ENCODE measurements at regions not wholly inside any gene's neighbourhood (a gene's known extent, or its start where the extent isn't known, plus 50 kb on each side); places are given as distances from the start of the nearest gene placed in this dataset.

DNA sequence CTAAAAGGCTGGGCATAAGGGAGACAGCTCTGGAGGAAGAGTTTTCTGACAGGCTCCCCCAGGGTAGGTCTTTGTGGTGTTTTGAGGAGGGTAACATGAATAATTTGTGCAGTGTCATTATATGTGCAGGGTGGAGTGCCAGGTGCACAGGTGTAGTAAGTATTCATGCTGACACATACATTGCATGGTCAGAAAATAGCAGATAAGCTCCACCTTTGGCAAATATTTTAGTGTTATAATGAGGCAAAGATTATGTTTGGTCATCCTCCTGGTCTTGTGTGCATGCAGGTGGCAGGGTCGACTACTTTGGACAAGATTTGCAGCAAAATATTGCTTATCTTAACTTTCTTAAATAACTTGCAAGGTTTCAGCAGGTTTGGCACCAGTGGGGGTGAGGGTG is 910.4 kb upstream of the PCDH10 start:
- no peaks in the 10 kb centered on the region for H3K27me3 ChIP-seq
- no peaks in the 10 kb centered on the region for H3K4me1 ChIP-seq (ENCODE audit: insufficient read depth)
- no peaks in the 10 kb centered on the region for H3K9me3 ChIP-seq (ENCODE audit: low read depth)
- no peak for DNase-seq (ENCODE audit: low spot score)
- no peak overlapping the region for H3K4me2 ChIP-seq
- no peaks in the 10 kb centered on the region for H3K36me3 ChIP-seq (replicated peaks; ENCODE audit: insufficient read depth, low read depth)
- no peaks in the 10 kb centered on the region for H4K20me1 ChIP-seq (ENCODE audit: insufficient read depth, poor library complexity, severe bottlenecking)
- H3K27ac ChIP-seq, result no peak overlapping the region
- no peak overlapping the region for H3K4me3 ChIP-seq
- no peak for TF ChIP-seq CTCF (IDR thresholded peaks at IDR 0.05; ENCODE audit: poor library complexity)
- no peak for TF ChIP-seq EZH2 (IDR thresholded peaks at IDR 0.05; ENCODE audit: borderline replicate concordance)
- no peak for TF ChIP-seq EZH2phosphoT487 (IDR thresholded peaks at IDR 0.05; ENCODE audit: low read depth, severe bottlenecking, unreplicated experiment)
- H3K79me2 ChIP-seq, result no peaks in the 10 kb centered on the region
- WGBS (ENCODE audit: low lambda C conversion rate, missing lambda C conversion rate), result 67% methylated on average over 1 of the region's 1 CpG
- H2AFZ ChIP-seq, result no peak overlapping the region
- no peaks in the 10 kb centered on the region for H3K9me2 ChIP-seq (replicated peaks; ENCODE audit: insufficient read depth)

- Histone ChIP-seq H3K27me3 (no peaks in the 10 kb centered on the region), H3K4me2 (no peak overlapping the region), H3K9me3 (ENCODE audit: low read depth) (no peaks in the 10 kb centered on the region), H2AFZ (no peak overlapping the region), H4K20me1 (ENCODE audit: insufficient read depth, poor library complexity, severe bottlenecking) (no peaks in the 10 kb centered on the region), H3K36me3 (replicated peaks; ENCODE audit: insufficient read depth, low read depth) (no peaks in the 10 kb centered on the region), H3K9me2 (replicated peaks; ENCODE audit: insufficient read depth) (no peaks in the 10 kb centered on the region), H3K79me2 (no peaks in the 10 kb centered on the region), H3K27ac (no peak overlapping the region), H3K4me1 (ENCODE audit: insufficient read depth) (no peaks in the 10 kb centered on the region), H3K4me3 (no peak overlapping the region)
- TF ChIP-seq EZH2phosphoT487 (IDR thresholded peaks at IDR 0.05; ENCODE audit: low read depth, severe bottlenecking, unreplicated experiment), result no peak
- no peak for TF ChIP-seq EZH2 (IDR thresholded peaks at IDR 0.05; ENCODE audit: borderline replicate concordance)
- no peak for TF ChIP-seq CTCF (IDR thresholded peaks at IDR 0.05; ENCODE audit: poor library complexity)
- 90% methylated on average over 4 of the region's 4 CpGs for WGBS (ENCODE audit: low lambda C conversion rate, missing lambda C conversion rate)
- no peak for DNase-seq (ENCODE audit: low spot score)
Measured at GRCh38 chr4:132240081-132240480, 909.0 kb upstream of the PCDH10 start.

DNA sequence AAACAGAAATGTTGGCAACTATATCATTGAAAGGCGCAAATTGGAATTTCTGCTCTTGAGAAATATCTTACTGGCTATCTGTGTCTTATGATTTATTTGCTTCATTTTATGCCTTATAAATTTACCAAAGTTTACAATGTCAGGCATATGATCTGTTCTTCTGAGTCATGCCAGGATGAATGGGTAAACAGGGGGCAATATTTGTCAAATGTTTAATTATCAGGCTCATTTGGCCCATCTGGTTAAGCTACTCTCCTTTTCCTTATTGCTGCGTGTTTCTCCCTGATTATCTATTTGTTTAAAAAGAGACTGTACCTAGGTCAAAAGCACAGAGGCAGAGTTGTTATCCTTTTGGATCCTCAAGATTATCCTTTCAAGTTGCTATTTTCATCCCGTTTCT is 903.8 kb upstream of the PCDH10 start:
- Histone ChIP-seq H4K20me1 (ENCODE audit: insufficient read depth, poor library complexity, severe bottlenecking) (no peaks in the 10 kb centered on the region), H2AFZ (no peak overlapping the region), H3K9me2 (replicated peaks; ENCODE audit: insufficient read depth) (no peaks in the 10 kb centered on the region), H3K4me2 (no peak overlapping the region), H3K9me3 (ENCODE audit: low read depth) (no peaks in the 10 kb centered on the region), H3K4me3 (no peak overlapping the region), H3K79me2 (no peaks in the 10 kb centered on the region), H3K36me3 (replicated peaks; ENCODE audit: insufficient read depth, low read depth) (no peaks in the 10 kb centered on the region), H3K27ac (no peak overlapping the region), H3K27me3 (no peaks in the 10 kb centered on the region), H3K4me1 (ENCODE audit: insufficient read depth) (peaks cover 3% of the 10 kb centered on the region)
- 65% methylated on average over 3 of the region's 3 CpGs for WGBS (ENCODE audit: low lambda C conversion rate, missing lambda C conversion rate)
- DNase-seq (ENCODE audit: low spot score), result no peak
- TF ChIP-seq CTCF (IDR thresholded peaks at IDR 0.05; ENCODE audit: poor library complexity), result no peak
- TF ChIP-seq EZH2 (IDR thresholded peaks at IDR 0.05; ENCODE audit: borderline replicate concordance), result no peak
- TF ChIP-seq EZH2phosphoT487 (IDR thresholded peaks at IDR 0.05; ENCODE audit: low read depth, severe bottlenecking, unreplicated experiment), result no peak

GRCh38 chr4:132264176-132264575 is 884.9 kb upstream of the PCDH10 start:
- peaks cover 4% of the 10 kb centered on the region for H3K4me1 ChIP-seq (ENCODE audit: insufficient read depth)
- H3K4me3 ChIP-seq, result no peak overlapping the region
- TF ChIP-seq EZH2 (IDR thresholded peaks at IDR 0.05; ENCODE audit: borderline replicate concordance) (no peak), EZH2phosphoT487 (IDR thresholded peaks at IDR 0.05; ENCODE audit: low read depth, severe bottlenecking, unreplicated experiment) (no peak), CTCF (IDR thresholded peaks at IDR 0.05; ENCODE audit: poor library complexity) (no peak)

More at GRCh38 chr4:132264176-132264575, 884.9 kb upstream of the PCDH10 start:
- Histone ChIP-seq H3K27me3 (no peaks in the 10 kb centered on the region), H3K9me3 (ENCODE audit: low read depth) (no peaks in the 10 kb centered on the region), H4K20me1 (ENCODE audit: insufficient read depth, poor library complexity, severe bottlenecking) (no peaks in the 10 kb centered on the region), H2AFZ (no peak overlapping the region), H3K36me3 (replicated peaks; ENCODE audit: insufficient read depth, low read depth) (no peaks in the 10 kb centered on the region), H3K27ac (no peak overlapping the region), H3K4me2 (no peak overlapping the region), H3K79me2 (no peaks in the 10 kb centered on the region), H3K9me2 (replicated peaks; ENCODE audit: insufficient read depth) (no peaks in the 10 kb centered on the region)
- no peak for DNase-seq (ENCODE audit: low spot score)
